A673 (cell line): ENCODE measurements at regions not wholly inside any gene's neighbourhood (a gene's known extent, or its start where the extent isn't known, plus 50 kb on each side); places are given as distances from the start of the nearest gene placed in this dataset.

Experiments
- CTCF ChIP-seq: fragments of 300-800, 200-600 bp; sonication (generic); conservative IDR thresholded peaks from 2 replicates; pipeline ENCODE4 v1.5.1; 2017; ENCODE audit warnings: low read depth, mild to moderate bottlenecking, antibody characterized with exemption, low read length, moderate library complexity, mixed read lengths
- EZH2 ChIP-seq: fragments of 200-600 bp; sonication (generic); IDR thresholded peaks from 2 replicates; pipeline ENCODE4 v1.6.1; 2017; ENCODE audit warnings: borderline replicate concordance, low read depth, mild to moderate bottlenecking, mixed read lengths, antibody characterized with exemption, low read length; ENCODE audit not compliant: poor library complexity, severe bottlenecking

DNA sequence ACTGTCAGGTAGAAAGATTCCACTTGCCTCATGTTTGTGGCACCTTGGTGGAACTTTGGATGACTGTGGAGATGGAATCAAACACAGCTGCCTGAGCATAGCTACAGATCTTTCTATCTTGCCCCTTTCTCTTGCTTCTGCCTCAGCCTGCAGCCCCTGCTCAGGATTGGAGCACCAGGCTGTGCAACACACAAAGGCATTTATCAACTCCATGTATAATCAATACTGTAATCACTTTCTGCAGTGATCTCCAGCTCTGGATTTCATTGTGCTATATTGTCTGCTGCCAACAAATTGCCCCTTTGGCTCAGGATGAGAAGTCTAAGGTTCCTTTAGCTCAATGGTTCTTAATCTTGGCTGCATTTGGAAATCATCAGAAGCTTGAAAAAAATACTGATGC is 86.3 kb upstream of the PRPS1 start:
- TF ChIP-seq CTCF (no peak), EZH2 (no peak)
